SH-SY5Y (cell line): ENCODE measurements at regions not wholly inside any gene's neighbourhood (a gene's known extent, or its start where the extent isn't known, plus 50 kb on each side); places are given as distances from the start of the nearest gene placed in this dataset.

Experiments used
- GATA2 ChIP-seq: IDR thresholded peaks from 2 replicates; pipeline ENCODE4 v1.6.1; 2011; ENCODE audit warnings: mild to moderate bottlenecking, low read depth, low read length
- GATA3 ChIP-seq: IDR thresholded peaks from 2 replicates; pipeline ENCODE4 v1.6.1; 2011; ENCODE audit warnings: low read depth, mild to moderate bottlenecking, low read length, moderate library complexity

GRCh38 chr6:165752451-165752850 lies 89.4 kb upstream of the PDE10A start:
- TF ChIP-seq GATA2: no peak
- no peak for TF ChIP-seq GATA3
